HL-60 (cell line): ENCODE measurements at regions not wholly inside any gene's neighbourhood (a gene's known extent, or its start where the extent isn't known, plus 50 kb on each side); places are given as distances from the start of the nearest gene placed in this dataset.

Source experiments
- CTCF ChIP-seq: IDR thresholded peaks from one replicate; pipeline ENCODE4 v1.5.1; 2011; ENCODE audit warnings: low read length, control low read depth, inconsistent platforms; ENCODE audit not compliant: insufficient read depth
- GABPA ChIP-seq: IDR thresholded peaks from 2 replicates; pipeline ENCODE4 v1.6.1; 2012; ENCODE audit warnings: low read depth
- POLR2AphosphoS5 ChIP-seq: IDR thresholded peaks from 2 replicates; pipeline ENCODE4 v1.6.1; 2012; ENCODE audit warnings: low read depth
- REST ChIP-seq: IDR thresholded peaks from 2 replicates; pipeline ENCODE4 v1.6.1; 2012; ENCODE audit warnings: low read depth; ENCODE audit not compliant: insufficient replicate concordance
- SPI1 ChIP-seq: IDR thresholded peaks from 2 replicates; pipeline ENCODE4 v1.6.1; 2012; ENCODE audit warnings: low read depth, mild to moderate bottlenecking, borderline replicate concordance

- no peak for TF ChIP-seq CTCF
- no peak for TF ChIP-seq GABPA
- no peak for TF ChIP-seq POLR2AphosphoS5
- TF ChIP-seq REST: no peak
- TF ChIP-seq SPI1: no peak
These were observed 86.2 kb upstream of the FAM169A start for GRCh38 chr5:74952406-74952805.
